ENCODE measurements at regions not wholly inside any gene's neighbourhood (a gene's known extent, or its start where the extent isn't known, plus 50 kb on each side); places are given as distances from the start of the nearest gene placed in this dataset.
"Not testable (repeated sequence)": the region's sequence is repeated elsewhere in the genome, so short reads cannot be mapped to it uniquely, and the experiment has no call there.

GRCh38 chr13:54077569-54077968 lies 1049.0 kb downstream of the OLFM4 start:
- TF ChIP-seq, protein P1, sequence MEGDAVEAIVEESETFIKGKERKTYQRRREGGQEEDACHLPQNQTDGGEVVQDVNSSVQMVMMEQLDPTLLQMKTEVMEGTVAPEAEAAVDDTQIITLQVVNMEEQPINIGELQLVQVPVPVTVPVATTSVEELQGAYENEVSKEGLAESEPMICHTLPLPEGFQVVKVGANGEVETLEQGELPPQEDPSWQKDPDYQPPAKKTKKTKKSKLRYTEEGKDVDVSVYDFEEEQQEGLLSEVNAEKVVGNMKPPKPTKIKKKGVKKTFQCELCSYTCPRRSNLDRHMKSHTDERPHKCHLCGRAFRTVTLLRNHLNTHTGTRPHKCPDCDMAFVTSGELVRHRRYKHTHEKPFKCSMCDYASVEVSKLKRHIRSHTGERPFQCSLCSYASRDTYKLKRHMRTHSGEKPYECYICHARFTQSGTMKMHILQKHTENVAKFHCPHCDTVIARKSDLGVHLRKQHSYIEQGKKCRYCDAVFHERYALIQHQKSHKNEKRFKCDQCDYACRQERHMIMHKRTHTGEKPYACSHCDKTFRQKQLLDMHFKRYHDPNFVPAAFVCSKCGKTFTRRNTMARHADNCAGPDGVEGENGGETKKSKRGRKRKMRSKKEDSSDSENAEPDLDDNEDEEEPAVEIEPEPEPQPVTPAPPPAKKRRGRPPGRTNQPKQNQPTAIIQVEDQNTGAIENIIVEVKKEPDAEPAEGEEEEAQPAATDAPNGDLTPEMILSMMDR (IDR thresholded peaks at IDR 0.05; ENCODE audit: low read depth, low read length, missing control alignments), result no peak
- DNase-seq (ENCODE audit: low read depth), result no peak
- H3K4me3 ChIP-seq (ENCODE audit: low read depth, low read length), result no peak overlapping the region

- H3K4me3 ChIP-seq (ENCODE audit: low read depth, low read length), result no peak overlapping the region
- TF ChIP-seq, protein P1 (IDR thresholded peaks at IDR 0.05; ENCODE audit: low read depth, low read length, missing control alignments), result no peak
- DNase-seq (ENCODE audit: low read depth), result no peak
These were observed 1049.8 kb downstream of the OLFM4 start for GRCh38 chr13:54078271-54078870.

DNA sequence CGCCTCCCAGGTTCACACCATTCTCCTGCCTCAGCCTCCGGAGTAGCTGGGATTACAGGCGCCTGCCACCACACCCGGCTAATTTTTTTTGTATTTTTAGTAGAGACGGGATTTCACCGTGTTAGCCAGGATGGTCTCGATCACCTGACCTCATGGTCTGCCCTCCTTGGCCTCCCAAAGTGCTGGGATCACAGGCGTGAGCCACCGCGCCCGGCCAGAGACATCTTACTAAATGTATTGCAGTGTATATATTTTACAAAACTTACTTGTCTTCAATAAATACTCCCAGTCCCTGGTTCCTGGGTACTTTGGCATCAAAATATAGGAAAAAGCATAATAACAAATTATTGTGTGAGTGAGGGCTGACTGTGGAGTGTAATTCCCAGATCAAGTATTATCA lies 1053.7 kb downstream of the OLFM4 start:
- not testable (repeated sequence) for DNase-seq (ENCODE audit: low read depth); H3K4me3 ChIP-seq (ENCODE audit: low read depth, low read length)

- no peak for DNase-seq (ENCODE audit: low read depth)
- TF ChIP-seq, protein P1 (IDR thresholded peaks at IDR 0.05; ENCODE audit: low read depth, low read length, missing control alignments), result no peak
- no peak overlapping the region for H3K4me3 ChIP-seq (ENCODE audit: low read depth, low read length)
These were observed 1063.3 kb downstream of the OLFM4 start for GRCh38 chr13:54091884-54092283.

DNA sequence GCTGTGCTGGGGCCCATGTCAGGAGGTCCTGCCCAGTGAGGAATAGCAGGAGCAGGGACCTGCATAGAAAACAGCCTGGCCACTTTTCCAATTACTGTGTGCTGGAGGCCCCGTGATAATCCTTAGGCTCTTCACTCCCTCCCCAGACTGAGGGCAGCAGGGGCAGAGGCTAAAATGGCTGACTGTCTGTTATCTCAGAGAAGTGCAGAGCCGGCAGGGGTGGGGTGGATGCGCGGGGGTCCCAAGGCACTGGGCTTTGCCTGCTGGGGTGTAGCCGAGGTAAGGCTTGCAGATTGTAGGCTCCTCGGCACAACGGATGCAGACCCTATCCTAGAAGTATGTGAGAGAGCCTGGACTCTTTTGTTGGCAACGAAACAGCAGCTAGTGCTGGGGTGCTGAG lies 1064.1 kb downstream of the OLFM4 start:
- DNase-seq (ENCODE audit: low read depth), result no peak
- no peak overlapping the region for H3K4me3 ChIP-seq (ENCODE audit: low read depth, low read length)
- TF ChIP-seq, protein P1 (IDR thresholded peaks at IDR 0.05; ENCODE audit: low read depth, low read length, missing control alignments), result no peak

DNA sequence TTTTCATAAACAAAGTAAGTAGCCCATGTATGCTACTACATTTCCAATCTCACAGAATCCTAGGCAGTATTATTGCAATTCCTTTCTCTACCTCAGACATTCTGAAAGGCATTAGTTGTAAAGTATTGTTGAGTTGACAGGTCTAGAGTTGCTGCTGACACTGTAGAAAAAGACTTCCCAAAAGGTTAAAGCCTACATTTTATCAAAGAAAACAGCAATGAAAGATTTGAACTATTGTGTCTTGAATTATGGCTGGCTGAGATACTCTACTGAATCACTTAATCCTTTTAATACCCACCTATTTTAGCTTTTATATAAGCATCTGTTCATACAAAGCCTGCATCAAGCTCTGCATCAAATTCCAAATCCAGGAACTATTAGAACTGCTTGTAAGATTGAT lies 1082.0 kb downstream of the OLFM4 start:
- H3K4me3 ChIP-seq (ENCODE audit: low read depth, low read length), result no peak overlapping the region
- TF ChIP-seq, protein P1 (IDR thresholded peaks at IDR 0.05; ENCODE audit: low read depth, low read length, missing control alignments), result no peak

DNA sequence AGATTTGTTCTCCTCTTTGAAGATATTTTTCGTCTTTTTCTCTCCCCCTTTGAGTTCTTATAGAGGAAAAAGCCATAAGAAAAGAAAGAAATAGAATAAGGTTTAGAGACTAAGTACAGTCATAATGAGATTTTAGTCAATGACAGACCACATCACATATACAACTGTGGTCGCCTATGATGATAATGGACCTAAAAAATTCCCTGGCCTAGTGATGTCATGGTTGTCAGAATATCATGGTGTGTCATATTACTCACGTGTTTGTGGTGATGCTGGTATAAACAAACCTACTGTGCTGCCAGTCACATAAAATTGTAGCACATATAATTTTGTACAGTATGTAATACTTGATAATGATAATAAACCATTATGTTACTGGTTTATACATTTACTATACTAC lies 1096.1 kb downstream of the OLFM4 start:
- no peak for DNase-seq (ENCODE audit: low read depth)
- no peak overlapping the region for H3K4me3 ChIP-seq (ENCODE audit: low read depth, low read length)
- TF ChIP-seq, protein P1 (IDR thresholded peaks at IDR 0.05; ENCODE audit: low read depth, low read length, missing control alignments), result no peak

More for the DNA sequence above, 1082.0 kb downstream of the OLFM4 start:
- no peak for DNase-seq (ENCODE audit: low read depth)

DNA sequence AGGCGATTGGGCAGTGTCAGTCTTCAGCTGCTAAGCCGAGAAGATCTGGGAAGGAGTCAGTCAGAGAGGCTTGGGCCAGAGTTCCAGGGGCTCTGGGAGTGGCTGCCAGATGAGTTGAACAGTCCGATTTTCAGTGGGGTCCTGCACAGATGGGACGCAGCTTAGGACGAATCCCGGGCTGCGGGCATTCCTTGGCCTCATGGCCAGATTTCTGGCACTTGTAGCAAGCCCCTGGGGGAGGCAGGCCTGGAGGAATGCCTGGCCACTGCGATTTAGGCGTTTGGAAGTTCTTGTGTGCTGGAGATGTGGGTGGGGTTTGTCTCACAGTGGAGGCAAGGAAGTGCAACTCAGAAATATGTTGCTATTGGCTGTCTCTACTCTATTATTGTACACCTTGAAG lies 1102.3 kb downstream of the OLFM4 start:
- H3K4me3 ChIP-seq (ENCODE audit: low read depth, low read length); DNase-seq (ENCODE audit: low read depth): not testable (repeated sequence)

GRCh38 chr13:54131433-54131832 lies 1102.8 kb downstream of the OLFM4 start:
- H3K4me3 ChIP-seq (ENCODE audit: low read depth, low read length); DNase-seq (ENCODE audit: low read depth): not testable (repeated sequence)

- not testable (repeated sequence) for H3K4me3 ChIP-seq (ENCODE audit: low read depth, low read length); DNase-seq (ENCODE audit: low read depth)
These were observed 1103.5 kb downstream of the OLFM4 start for GRCh38 chr13:54132127-54132526.

GRCh38 chr13:54132720-54133119 lies 1104.1 kb downstream of the OLFM4 start:
- H3K4me3 ChIP-seq (ENCODE audit: low read depth, low read length); DNase-seq (ENCODE audit: low read depth): not testable (repeated sequence)
